Stomach (tissue), 4 donors: ENCODE measurements at regions not wholly inside any gene's neighbourhood (a gene's known extent, or its start where the extent isn't known, plus 50 kb on each side); places are given as distances from the start of the nearest gene placed in this dataset.

ENCODE experiments used
- CTCF ChIP-seq, 7 experiments: fragments of 450-650 bp in 4 of 7; fragments of 200-600 bp in 3 of 7; sonication (generic) in 3 of 7; IDR thresholded peaks; one replicate each; pipeline ENCODE4 v1.5.1; 2016 to 2019; ENCODE audit warnings: antibody characterized with exemption in 7 of 7, control low read depth in 2 of 7, mild to moderate bottlenecking in 1 of 7
- EP300 ChIP-seq: sonication (generic); formaldehyde crosslinking; IDR thresholded peaks from one replicate; pipeline ENCODE4 v1.6.1; 2017; ENCODE audit warnings: antibody characterized with exemption
- POLR2A ChIP-seq, 4 donors: fragments of 450-650 bp; IDR thresholded peaks; one replicate each; pipeline ENCODE4 v1.6.1; 2016; ENCODE audit warnings: antibody characterized with exemption in 4 of 4, control low read depth in 2 of 4, mild to moderate bottlenecking in 1 of 4, moderate library complexity in 1 of 4

- TF ChIP-seq CTCF (IDR thresholded peaks at IDR 0.05) (no peak), EP300 (no peak), POLR2A (IDR thresholded peaks at IDR 0.05) (no peak)
These were observed 709.4 kb downstream of the VRK1 start for GRCh38 chr14:97506626-97507025.
